AG09309 (cell line): ENCODE measurements at regions not wholly inside any gene's neighbourhood (a gene's known extent, or its start where the extent isn't known, plus 50 kb on each side); places are given as distances from the start of the nearest gene placed in this dataset.
"Not testable (repeated sequence)": the region's sequence is repeated elsewhere in the genome, so short reads cannot be mapped to it uniquely, and the experiment has no call there.

ENCODE experiments used
- DNase-seq: peaks from one replicate; pipeline ENCODE4 v3.0.0-alpha.2; 2010; ENCODE audit warnings: low read depth
- H3K4me3 ChIP-seq: 2 replicates; pipeline ENCODE4 v1.5.1; 2011; ENCODE audit warnings: mild to moderate bottlenecking, low read depth, low read length, moderate library complexity; ENCODE audit not compliant: control insufficient read depth
- CTCF ChIP-seq: IDR thresholded peaks from 2 replicates; pipeline ENCODE4 v1.5.1; 2011; ENCODE audit warnings: mild to moderate bottlenecking, low read depth, low read length, inconsistent platforms; ENCODE audit not compliant: insufficient read depth, control insufficient read depth; ENCODE audit errors: missing control alignments

DNA sequence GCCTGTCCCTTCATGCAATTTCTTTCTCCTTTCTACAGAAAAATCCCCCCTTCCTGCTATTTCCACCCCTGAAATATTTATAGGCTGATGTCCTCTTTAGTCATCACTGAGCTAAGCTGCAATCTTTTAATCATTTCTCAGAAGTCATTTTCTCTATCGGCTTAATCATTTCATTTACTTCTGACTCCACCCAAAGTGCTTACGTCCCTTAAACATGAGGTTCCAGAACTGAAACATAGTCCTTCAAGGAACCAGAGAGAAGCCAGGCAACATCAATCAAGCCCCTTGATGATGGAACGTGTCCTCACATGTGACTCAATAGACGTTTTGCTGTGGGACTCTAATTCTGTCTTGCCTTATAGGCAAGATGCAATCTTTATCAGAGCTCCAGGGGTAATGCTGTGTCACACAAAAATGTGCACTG, 148.7 kb upstream of the KRR1 start:
- H3K4me3 ChIP-seq = no peak overlapping the region
- DNase-seq = peak; percentile 60
- TF ChIP-seq CTCF = no peak

GRCh38 chr12:75658901-75659823, 147.8 kb upstream of the KRR1 start:
- peak; percentile 48 for DNase-seq
- no peak overlapping the region for H3K4me3 ChIP-seq
- no peak for TF ChIP-seq CTCF

DNA sequence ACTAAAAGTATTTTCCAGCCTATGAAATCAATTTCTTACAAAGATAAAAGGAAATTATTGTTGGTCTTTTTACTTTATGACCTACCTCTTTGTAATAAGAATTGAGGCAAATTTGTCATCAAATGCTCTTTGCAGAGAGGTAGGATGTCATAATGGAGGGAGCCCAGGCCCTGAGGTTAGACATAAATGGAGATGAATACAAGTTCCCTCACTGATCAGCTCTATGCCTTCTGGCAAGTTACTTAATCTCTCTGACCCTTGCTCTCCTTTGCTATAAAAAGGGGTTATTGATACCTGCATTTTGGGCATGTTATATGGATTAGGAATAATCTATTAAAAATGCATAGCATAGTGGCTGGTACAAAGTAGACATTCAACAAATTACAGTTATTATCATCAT, 146.9 kb upstream of the KRR1 start:
- no peak for TF ChIP-seq CTCF
- DNase-seq = no peak
- H3K4me3 ChIP-seq = no peak overlapping the region

DNA sequence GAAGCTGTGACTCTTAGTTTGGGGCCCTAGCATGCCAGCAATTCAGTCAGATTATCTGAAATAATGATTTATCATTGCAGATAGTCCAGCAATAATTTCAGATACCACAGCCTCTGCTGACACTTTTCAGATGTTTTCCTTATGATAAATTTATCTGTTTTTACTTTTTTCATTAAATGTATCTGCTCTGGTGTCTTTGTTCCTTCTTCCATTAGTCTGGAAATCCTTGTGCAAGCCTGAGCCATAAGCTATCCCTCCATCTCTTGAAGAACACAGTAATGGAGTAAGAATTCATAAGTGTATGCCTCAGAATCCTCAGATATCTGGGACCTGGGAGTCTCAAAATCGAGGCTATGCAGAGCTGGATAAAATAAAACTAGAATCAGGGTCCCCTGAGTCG, 146.4 kb upstream of the KRR1 start:
- no peak for DNase-seq
- no peak for TF ChIP-seq CTCF
- no peak overlapping the region for H3K4me3 ChIP-seq

DNA sequence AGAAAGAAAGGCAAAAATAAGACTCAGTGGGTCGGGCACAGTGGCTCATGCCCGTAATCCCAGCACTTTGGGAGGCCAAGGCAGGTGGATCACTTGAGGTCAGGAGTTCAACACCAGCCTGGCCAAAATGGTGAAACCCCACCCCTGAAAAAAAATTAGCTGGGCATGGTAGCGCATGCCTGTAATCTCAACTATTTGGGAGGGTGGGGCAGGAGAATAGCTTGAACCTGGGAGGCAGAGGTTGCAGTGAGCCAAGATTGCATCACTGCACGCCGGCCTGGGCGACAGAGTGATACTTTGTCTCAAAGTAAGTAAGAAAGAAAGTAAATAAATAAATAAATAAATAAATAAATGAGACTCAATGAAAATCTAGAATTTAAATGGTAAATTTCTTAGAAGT, 145.9 kb upstream of the KRR1 start:
- DNase-seq, H3K4me3 ChIP-seq: not testable (repeated sequence)

DNA sequence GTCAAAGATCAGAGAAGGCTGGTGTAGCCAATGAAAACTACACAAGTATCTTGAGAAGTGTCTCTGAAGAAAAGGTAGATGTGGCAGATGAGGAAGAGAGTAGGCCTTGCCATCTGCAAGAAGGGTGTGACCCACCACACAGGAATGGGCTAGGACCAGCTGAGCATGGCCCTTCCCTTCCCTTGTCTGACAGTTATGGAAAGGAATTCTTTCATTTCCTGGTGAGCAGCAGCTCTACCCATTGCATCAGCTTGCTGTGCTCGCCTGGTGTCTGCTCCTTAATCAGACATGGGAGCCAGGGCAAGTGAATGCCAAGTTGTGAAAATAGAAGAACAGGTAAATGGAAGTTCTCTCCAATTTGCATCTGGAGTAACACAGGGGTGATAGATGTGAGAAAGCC, 145.2 kb upstream of the KRR1 start:
- DNase-seq = peak; percentile 90
- no peak overlapping the region for H3K4me3 ChIP-seq
- TF ChIP-seq CTCF = no peak

DNA sequence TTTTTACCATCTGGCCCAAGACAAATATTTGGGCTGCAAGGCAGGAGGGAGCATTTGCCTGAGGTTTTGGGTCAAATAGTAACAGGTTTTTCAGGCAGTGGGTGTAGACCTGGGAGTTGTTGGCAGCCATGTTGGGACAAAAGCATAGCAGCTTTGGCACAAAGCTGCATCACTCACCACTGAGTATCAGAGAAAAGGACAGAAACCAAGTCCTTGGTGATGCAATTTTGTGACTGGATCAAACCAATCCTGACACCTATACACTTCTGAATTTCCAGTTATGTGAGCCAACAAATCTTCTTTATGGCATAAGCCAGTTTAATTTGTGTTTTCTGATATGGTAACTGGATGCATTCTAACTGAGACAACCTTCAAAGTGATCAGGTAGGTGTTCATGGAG, 144.8 kb upstream of the KRR1 start:
- TF ChIP-seq CTCF = no peak
- H3K4me3 ChIP-seq = no peak overlapping the region
- no peak for DNase-seq
